ENCODE measurements at regions not wholly inside any gene's neighbourhood (a gene's known extent, or its start where the extent isn't known, plus 50 kb on each side); places are given as distances from the start of the nearest gene placed in this dataset.

- no peak overlapping the region for H3K4me3 Mint-ChIP-seq (ENCODE audit: unreplicated experiment)
- TF ChIP-seq CTCF (IDR thresholded peaks at IDR 0.05; ENCODE audit: unreplicated experiment): no peak
- H3K27me3 Mint-ChIP-seq (ENCODE audit: insufficient read depth, unreplicated experiment): peaks cover 14% of the 10 kb centered on the region
- peaks cover 6% of the 10 kb centered on the region for H3K9me3 Mint-ChIP-seq (ENCODE audit: unreplicated experiment)
- ChIA-PET CTCF (interaction anchor here (0.6 kb wide), 2 partner anchors 16 to 333 kb away, joined by 3 to 6 read pairs; no protein-coding TSS in a partner anchor), POLR2A (no interaction called here)
- no TSS peak for BruUV-seq (replicated peaks)
- intact Hi-C loops (cut with micrococcal nuclease): no loop called here
- H3K4me1 Mint-ChIP-seq (ENCODE audit: insufficient read depth, unreplicated experiment): no peaks in the 10 kb centered on the region
- no peak overlapping the region for H3K27ac Mint-ChIP-seq (ENCODE audit: low read depth, unreplicated experiment)
- no peaks in the 10 kb centered on the region for H3K36me3 Mint-ChIP-seq (ENCODE audit: insufficient read depth, unreplicated experiment)
- no peak for DNase-seq (ENCODE audit: unreplicated experiment)
Measured at GRCh38 chr2:238988105-238988504, 140.2 kb downstream of the TWIST2 start.

GRCh38 chr2:238988752-238989151 is 140.9 kb downstream of the TWIST2 start:
- intact Hi-C loops (cut with micrococcal nuclease): no loop called here
- DNase-seq (ENCODE audit: unreplicated experiment): no peak
- Mint-ChIP-seq H3K9me3 (ENCODE audit: unreplicated experiment) (peaks cover 6% of the 10 kb centered on the region), H3K4me3 (ENCODE audit: unreplicated experiment) (no peak overlapping the region), H3K27ac (ENCODE audit: low read depth, unreplicated experiment) (no peak overlapping the region), H3K36me3 (ENCODE audit: insufficient read depth, unreplicated experiment) (no peaks in the 10 kb centered on the region), H3K27me3 (ENCODE audit: insufficient read depth, unreplicated experiment) (peaks cover 14% of the 10 kb centered on the region), H3K4me1 (ENCODE audit: insufficient read depth, unreplicated experiment) (no peaks in the 10 kb centered on the region)
- no peak for TF ChIP-seq CTCF (IDR thresholded peaks at IDR 0.05; ENCODE audit: unreplicated experiment)
- ChIA-PET POLR2A (no interaction called here), CTCF (no interaction called here)
- BruUV-seq (replicated peaks): no TSS peak

GRCh38 chr2:238989484-238989883 is 141.6 kb downstream of the TWIST2 start:
- no peak for DNase-seq (ENCODE audit: unreplicated experiment)
- BruUV-seq (replicated peaks): no TSS peak
- TF ChIP-seq CTCF (IDR thresholded peaks at IDR 0.05; ENCODE audit: unreplicated experiment): no peak
- no peak overlapping the region for H3K4me3 Mint-ChIP-seq (ENCODE audit: unreplicated experiment)
- H3K27ac Mint-ChIP-seq (ENCODE audit: low read depth, unreplicated experiment): no peak overlapping the region
- H3K4me1 Mint-ChIP-seq (ENCODE audit: insufficient read depth, unreplicated experiment): no peaks in the 10 kb centered on the region
- H3K9me3 Mint-ChIP-seq (ENCODE audit: unreplicated experiment): peaks cover 13% of the 10 kb centered on the region
- POLR2A ChIA-PET: no interaction called here
- intact Hi-C loops (cut with micrococcal nuclease): no loop called here
- peaks cover 14% of the 10 kb centered on the region for H3K27me3 Mint-ChIP-seq (ENCODE audit: insufficient read depth, unreplicated experiment)
- CTCF ChIA-PET: no interaction called here
- no peaks in the 10 kb centered on the region for H3K36me3 Mint-ChIP-seq (ENCODE audit: insufficient read depth, unreplicated experiment)

GRCh38 chr2:238994432-238994831 is 146.5 kb downstream of the TWIST2 start:
- no TSS peak for BruUV-seq (replicated peaks)
- ChIA-PET POLR2A (no interaction called here), CTCF (no interaction called here)
- Mint-ChIP-seq H3K4me3 (ENCODE audit: unreplicated experiment) (no peak overlapping the region), H3K9me3 (ENCODE audit: unreplicated experiment) (peaks cover 17% of the 10 kb centered on the region), H3K27ac (ENCODE audit: low read depth, unreplicated experiment) (no peak overlapping the region), H3K27me3 (ENCODE audit: insufficient read depth, unreplicated experiment) (peaks cover 14% of the 10 kb centered on the region), H3K4me1 (ENCODE audit: insufficient read depth, unreplicated experiment) (peaks cover 6% of the 10 kb centered on the region), H3K36me3 (ENCODE audit: insufficient read depth, unreplicated experiment) (no peaks in the 10 kb centered on the region)
- DNase-seq (ENCODE audit: unreplicated experiment): no peak
- TF ChIP-seq CTCF (IDR thresholded peaks at IDR 0.05; ENCODE audit: unreplicated experiment): no peak
- intact Hi-C loops (cut with micrococcal nuclease): no loop called here
